ENCODE measurements at regions not wholly inside any gene's neighbourhood (a gene's known extent, or its start where the extent isn't known, plus 50 kb on each side); places are given as distances from the start of the nearest gene placed in this dataset.
A peak's percentile ranks its signal among the peaks of the same experiment; 100 is the strongest.

- intact Hi-C loops (cut with micrococcal nuclease; ENCODE audit: unreplicated experiment) = no loop called here
- Histone ChIP-seq H3K9me3 (ENCODE audit: low read depth, low read length, poor library complexity, severe bottlenecking) (peaks cover 4% of the 10 kb centered on the region), H3K27me3 (replicated peaks; ENCODE audit: insufficient read depth, low read depth, low read length, poor library complexity) (no peaks in the 10 kb centered on the region), H3K4me3 (ENCODE audit: low read depth, low read length, poor library complexity, severe bottlenecking) (no peak overlapping the region), H3K27ac (ENCODE audit: low read depth, low read length, poor library complexity, severe bottlenecking) (no peak overlapping the region), H3K36me3 (ENCODE audit: insufficient read depth, low read length, poor library complexity, severe bottlenecking) (no peaks in the 10 kb centered on the region), H3K4me1 (ENCODE audit: insufficient read depth, low read length, poor library complexity, severe bottlenecking) (peaks cover 9% of the 10 kb centered on the region)
- POLR2A ChIA-PET (ENCODE audit: low non-redundant PET) = no interaction called here
- no peak for DNase-seq (ENCODE audit: low spot score)
- CTCF ChIA-PET = no interaction called here
- TF ChIP-seq EZH2 (IDR thresholded peaks at IDR 0.05; ENCODE audit: borderline replicate concordance, low read depth, low read length, poor library complexity, severe bottlenecking) (no peak), CTCF (conservative IDR thresholded peaks at IDR 0.05; ENCODE audit: low read depth, low read length) (no peak)
- no TSS peak for BruUV-seq (replicated peaks)
Observed at GRCh38 chr14:86570371-86570770, 1040.4 kb downstream of the FLRT2 start.

GRCh38 chr14:86543521-86543920 is 1013.6 kb downstream of the FLRT2 start:
- no peak for DNase-seq (ENCODE audit: low spot score)
- intact Hi-C loops (cut with micrococcal nuclease; ENCODE audit: unreplicated experiment) = no loop called here
- no peaks in the 10 kb centered on the region for H3K9me3 ChIP-seq (ENCODE audit: low read depth, low read length, poor library complexity, severe bottlenecking)
- BruUV-seq (replicated peaks) = no TSS peak
- no peaks in the 10 kb centered on the region for H3K27me3 ChIP-seq (replicated peaks; ENCODE audit: insufficient read depth, low read depth, low read length, poor library complexity)
- ChIA-PET POLR2A (ENCODE audit: low non-redundant PET) (no interaction called here), CTCF (no interaction called here)
- H3K4me1 ChIP-seq (ENCODE audit: insufficient read depth, low read length, poor library complexity, severe bottlenecking) = peaks cover 34% of the 10 kb centered on the region
- TF ChIP-seq EZH2 (IDR thresholded peaks at IDR 0.05; ENCODE audit: borderline replicate concordance, low read depth, low read length, poor library complexity, severe bottlenecking) (no peak), CTCF (conservative IDR thresholded peaks at IDR 0.05; ENCODE audit: low read depth, low read length) (no peak)
- H3K4me3 ChIP-seq (ENCODE audit: low read depth, low read length, poor library complexity, severe bottlenecking) = no peak overlapping the region
- no peaks in the 10 kb centered on the region for H3K36me3 ChIP-seq (ENCODE audit: insufficient read depth, low read length, poor library complexity, severe bottlenecking)
- H3K27ac ChIP-seq (ENCODE audit: low read depth, low read length, poor library complexity, severe bottlenecking) = no peak overlapping the region

DNA sequence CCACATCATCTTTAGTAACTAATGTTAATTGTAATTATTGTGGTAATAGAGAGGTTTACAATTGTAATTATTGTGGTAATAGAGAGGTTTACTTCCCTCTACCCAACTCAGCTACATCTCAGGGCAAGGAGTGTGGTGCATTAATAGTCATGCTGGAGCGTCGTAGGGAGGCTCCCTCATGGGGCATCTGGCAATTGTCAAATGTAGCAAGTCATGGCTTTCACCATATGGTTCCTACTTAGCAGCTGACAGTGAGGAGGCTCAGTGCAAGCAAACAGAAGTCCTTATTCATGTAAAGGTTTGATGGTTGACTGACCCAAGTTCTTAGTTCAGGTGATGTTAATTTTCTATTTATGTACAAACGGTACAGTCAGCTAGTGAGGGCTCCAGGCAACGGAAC is 1012.0 kb downstream of the FLRT2 start:
- Histone ChIP-seq H3K27ac (ENCODE audit: low read depth, low read length, poor library complexity, severe bottlenecking) (no peak overlapping the region), H3K9me3 (ENCODE audit: low read depth, low read length, poor library complexity, severe bottlenecking) (no peaks in the 10 kb centered on the region), H3K4me3 (ENCODE audit: low read depth, low read length, poor library complexity, severe bottlenecking) (no peak overlapping the region), H3K27me3 (replicated peaks; ENCODE audit: insufficient read depth, low read depth, low read length, poor library complexity) (no peaks in the 10 kb centered on the region), H3K36me3 (ENCODE audit: insufficient read depth, low read length, poor library complexity, severe bottlenecking) (no peaks in the 10 kb centered on the region), H3K4me1 (ENCODE audit: insufficient read depth, low read length, poor library complexity, severe bottlenecking) (peaks cover 34% of the 10 kb centered on the region)
- intact Hi-C loops (cut with micrococcal nuclease; ENCODE audit: unreplicated experiment) = no loop called here
- TF ChIP-seq CTCF (conservative IDR thresholded peaks at IDR 0.05; ENCODE audit: low read depth, low read length) (no peak), EZH2 (IDR thresholded peaks at IDR 0.05; ENCODE audit: borderline replicate concordance, low read depth, low read length, poor library complexity, severe bottlenecking) (no peak)
- peak; percentile 58 for DNase-seq (ENCODE audit: low spot score)
- POLR2A ChIA-PET (ENCODE audit: low non-redundant PET) = interaction anchor here (0.5 kb wide), 1 partner anchor 278 kb away, joined by 3 read pairs; no protein-coding TSS in a partner anchor
- CTCF ChIA-PET = no interaction called here
- BruUV-seq (replicated peaks) = no TSS peak
